ENCODE measurements at regions not wholly inside any gene's neighbourhood (a gene's known extent, or its start where the extent isn't known, plus 50 kb on each side); places are given as distances from the start of the nearest gene placed in this dataset.

DNA sequence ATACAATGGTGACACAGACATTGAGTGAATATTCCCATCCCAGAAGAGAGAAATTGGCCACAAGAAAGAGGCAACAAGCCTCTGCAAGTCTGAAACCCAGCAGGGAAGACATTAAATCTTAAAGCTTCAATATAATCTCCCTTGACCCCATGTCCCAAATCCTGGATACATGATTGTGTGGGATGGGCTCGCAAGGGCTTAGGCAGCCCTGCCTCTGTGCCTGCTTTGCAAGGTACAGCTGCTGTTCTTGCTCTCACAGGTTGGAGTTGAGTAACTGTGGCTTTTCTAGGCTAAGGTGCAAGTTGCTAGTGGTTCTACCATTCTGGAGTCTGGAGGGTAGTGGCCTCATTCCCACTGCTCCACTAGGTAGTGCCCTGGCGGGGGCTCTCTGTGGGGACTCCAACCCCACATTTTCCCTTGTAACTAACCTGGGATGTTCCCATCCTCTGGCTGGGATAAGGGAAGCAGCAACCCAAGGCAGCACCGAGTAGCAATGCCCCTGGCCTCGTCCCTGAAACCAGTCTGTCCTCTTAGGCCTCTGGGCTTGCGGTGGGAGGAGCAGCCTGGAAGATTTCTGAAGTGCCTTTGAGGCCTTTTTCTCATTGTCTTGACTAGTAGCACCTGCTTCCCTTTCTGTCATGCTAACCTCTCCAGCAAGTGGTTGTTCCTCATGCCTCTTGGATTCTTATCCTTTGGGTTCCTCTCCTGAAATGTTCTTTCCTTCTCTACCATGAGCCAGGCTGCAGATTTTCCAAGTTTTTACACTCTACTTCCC is 90.0 kb downstream of the FAM174B start:
- Mint-ChIP-seq H3K4me1 (ENCODE audit: low read depth) (no peaks in the 10 kb centered on the region), H3K36me3 (ENCODE audit: low read depth) (no peaks in the 10 kb centered on the region), H3K27me3 (peaks cover 2% of the 10 kb centered on the region), H3K27ac (no peak overlapping the region), H3K4me3 (no peak overlapping the region), H3K9me3 (no peaks in the 10 kb centered on the region)
- DNase-seq, result no peak
- intact Hi-C loops (cut with micrococcal nuclease), result no loop called here
- no peak for TF ChIP-seq CTCF (IDR thresholded peaks at IDR 0.05)
- ChIA-PET CTCF (no interaction called here), POLR2A (no interaction called here)
- ATAC-seq, result no peak

- no peak for TF ChIP-seq CTCF (IDR thresholded peaks at IDR 0.05)
- H3K27me3 Mint-ChIP-seq, result peaks cover 2% of the 10 kb centered on the region
- intact Hi-C loops (cut with micrococcal nuclease), result no loop called here
- ChIA-PET CTCF (no interaction called here), POLR2A (no interaction called here)
- DNase-seq, result no peak
- H3K36me3 Mint-ChIP-seq (ENCODE audit: low read depth), result no peaks in the 10 kb centered on the region
- no peaks in the 10 kb centered on the region for H3K4me1 Mint-ChIP-seq (ENCODE audit: low read depth)
- no peak overlapping the region for H3K4me3 Mint-ChIP-seq
- no peak overlapping the region for H3K27ac Mint-ChIP-seq
- no peak for ATAC-seq
- no peaks in the 10 kb centered on the region for H3K9me3 Mint-ChIP-seq
Observed at GRCh38 chr15:92561754-92562153, 93.8 kb downstream of the FAM174B start.

DNA sequence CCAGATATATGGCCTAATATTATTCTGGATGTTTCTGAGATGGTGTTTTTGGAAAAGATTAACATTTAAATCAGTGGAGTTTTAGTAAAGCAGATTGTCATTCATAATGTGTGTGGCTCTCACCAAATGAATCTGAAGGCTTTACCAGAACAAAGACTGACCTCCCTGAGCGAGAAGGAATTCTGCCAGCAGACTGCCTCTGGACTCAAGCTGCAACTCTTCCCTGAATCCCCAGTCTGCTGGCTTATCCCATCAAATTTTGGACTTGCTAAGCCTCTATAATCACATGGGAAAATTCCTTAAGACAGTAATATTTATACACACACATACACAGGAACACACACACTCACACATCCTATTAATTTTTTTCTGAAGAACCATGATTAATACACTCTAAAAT is 102.3 kb downstream of the FAM174B start:
- no peaks in the 10 kb centered on the region for H3K9me3 Mint-ChIP-seq
- ChIA-PET POLR2A (no interaction called here), CTCF (no interaction called here)
- H3K4me3 Mint-ChIP-seq, result no peak overlapping the region
- intact Hi-C loops (cut with micrococcal nuclease), result no loop called here
- H3K36me3 Mint-ChIP-seq (ENCODE audit: low read depth), result no peaks in the 10 kb centered on the region
- no peaks in the 10 kb centered on the region for H3K4me1 Mint-ChIP-seq (ENCODE audit: low read depth)
- no peak overlapping the region for H3K27ac Mint-ChIP-seq
- peaks cover 35% of the 10 kb centered on the region for H3K27me3 Mint-ChIP-seq
- DNase-seq, result no peak
- TF ChIP-seq CTCF (IDR thresholded peaks at IDR 0.05), result no peak
- ATAC-seq, result no peak

- ATAC-seq (no peak), DNase-seq (no peak)
- intact Hi-C loops (cut with micrococcal nuclease), result no loop called here
- POLR2A ChIA-PET, result no interaction called here
- Mint-ChIP-seq H3K4me1 (ENCODE audit: low read depth) (no peaks in the 10 kb centered on the region), H3K4me3 (no peak overlapping the region), H3K9me3 (no peaks in the 10 kb centered on the region), H3K27ac (no peak overlapping the region), H3K27me3 (peaks cover 21% of the 10 kb centered on the region), H3K36me3 (ENCODE audit: low read depth) (no peaks in the 10 kb centered on the region)
- CTCF ChIA-PET, result interaction anchor here (0.7 to 1.2 kb wide), 3 partner anchors 15 to 169 kb away, joined by 3 read pairs; no protein-coding TSS in a partner anchor
- TF ChIP-seq CTCF (IDR thresholded peaks at IDR 0.05), result no peak
Observed at GRCh38 chr15:92545996-92546395, 109.6 kb downstream of the FAM174B start.

DNA sequence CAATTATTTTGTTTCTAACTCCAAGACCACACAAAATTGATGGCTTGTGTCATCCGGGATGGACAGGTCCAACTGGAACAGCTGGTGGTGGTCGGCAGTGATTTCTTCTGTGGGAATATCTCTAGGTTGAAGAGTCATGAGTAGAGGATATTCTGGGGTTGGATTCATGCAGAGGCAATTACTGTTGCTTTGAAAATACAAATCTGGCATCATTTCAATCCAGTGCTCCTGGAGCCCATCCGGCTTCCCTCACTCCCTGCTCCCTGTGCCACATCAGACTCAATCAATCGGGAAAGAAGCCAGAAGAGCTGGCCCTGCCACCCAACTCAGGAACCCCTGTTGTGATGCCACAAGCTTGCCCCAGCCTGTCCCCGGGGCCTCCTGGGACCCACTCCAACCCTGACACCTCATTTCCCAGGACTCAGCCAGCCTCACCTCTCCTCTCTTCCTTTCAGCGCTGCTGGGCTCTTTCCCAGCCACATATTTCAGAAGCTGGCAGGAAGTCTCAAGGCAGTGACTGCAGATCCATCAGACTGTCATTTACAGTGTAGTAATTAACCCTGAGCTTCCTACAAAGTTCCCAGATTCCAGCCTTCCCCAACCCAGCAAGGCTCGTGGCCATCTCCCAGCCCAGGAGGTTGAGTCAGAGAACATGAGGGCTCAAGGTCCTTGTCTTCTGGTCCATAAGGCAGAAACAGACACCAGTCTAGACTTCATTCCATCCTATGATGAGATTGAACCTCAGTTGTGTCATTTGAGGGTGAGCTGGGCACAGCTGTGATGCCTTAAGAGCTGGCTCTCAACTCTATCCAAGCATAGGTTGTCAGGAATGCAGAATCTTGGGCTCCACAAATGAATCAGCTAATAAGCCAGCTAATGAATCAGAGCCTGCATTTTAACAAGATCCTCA is 114.0 kb downstream of the FAM174B start:
- ATAC-seq, result no peak
- Mint-ChIP-seq H3K27ac (no peak overlapping the region), H3K4me1 (ENCODE audit: low read depth) (no peaks in the 10 kb centered on the region), H3K4me3 (no peak overlapping the region), H3K9me3 (no peaks in the 10 kb centered on the region), H3K36me3 (ENCODE audit: low read depth) (no peaks in the 10 kb centered on the region), H3K27me3 (peaks cover 8% of the 10 kb centered on the region)
- TF ChIP-seq CTCF (IDR thresholded peaks at IDR 0.05), result no peak
- intact Hi-C loops (cut with micrococcal nuclease), result no loop called here
- DNase-seq, result no peak
- ChIA-PET CTCF (no interaction called here), POLR2A (no interaction called here)
